ENCODE measurements at regions not wholly inside any gene's neighbourhood (a gene's known extent, or its start where the extent isn't known, plus 50 kb on each side); places are given as distances from the start of the nearest gene placed in this dataset.
"Not testable (repeated sequence)": the region's sequence is repeated elsewhere in the genome, so short reads cannot be mapped to it uniquely, and the experiment has no call there.

GRCh38 chr16:16588436-16588835 is 209.5 kb downstream of the NPIPA7 start:
- H3K27me3 ChIP-seq (ENCODE audit: control insufficient read depth, insufficient read depth, low read length, poor library complexity, severe bottlenecking); H3K36me3 ChIP-seq (ENCODE audit: control insufficient read depth, insufficient read depth, low read length); H3K4me1 ChIP-seq (ENCODE audit: control insufficient read depth, insufficient read depth, low read length); H3K4me3 ChIP-seq (ENCODE audit: insufficient read depth, low read depth, low read length); H3K27ac ChIP-seq (ENCODE audit: insufficient read depth, low read depth, low read length, poor library complexity, severe bottlenecking); H3K9me3 ChIP-seq (ENCODE audit: control insufficient read depth, low read length): not testable (repeated sequence)
- WGBS, 2 experiments: 90 to 91% methylated on average over 6 of the region's 7 CpGs

- 100% methylated on average over 1 of the region's 4 CpGs for WGBS, 2 experiments
- H3K27ac ChIP-seq (ENCODE audit: insufficient read depth, low read depth, low read length, poor library complexity, severe bottlenecking); H3K27me3 ChIP-seq (ENCODE audit: control insufficient read depth, insufficient read depth, low read length, poor library complexity, severe bottlenecking); H3K9me3 ChIP-seq (ENCODE audit: control insufficient read depth, low read length); H3K36me3 ChIP-seq (ENCODE audit: control insufficient read depth, insufficient read depth, low read length); H3K4me1 ChIP-seq (ENCODE audit: control insufficient read depth, insufficient read depth, low read length); H3K4me3 ChIP-seq (ENCODE audit: insufficient read depth, low read depth, low read length): not testable (repeated sequence)
Observed at GRCh38 chr16:16590654-16591318, 211.8 kb downstream of the NPIPA7 start.

GRCh38 chr16:16593156-16593863 is 214.4 kb downstream of the NPIPA7 start:
- WGBS, 2 experiments: 14 to 16% methylated on average over 9 to 16 of the region's 19 CpGs
- H3K27ac ChIP-seq (ENCODE audit: insufficient read depth, low read depth, low read length, poor library complexity, severe bottlenecking): not testable (repeated sequence)

GRCh38 chr16:16595029-16595718 is 216.2 kb downstream of the NPIPA7 start:
- not testable (repeated sequence) for H3K4me1 ChIP-seq (ENCODE audit: control insufficient read depth, insufficient read depth, low read length); H3K4me3 ChIP-seq (ENCODE audit: insufficient read depth, low read depth, low read length); H3K36me3 ChIP-seq (ENCODE audit: control insufficient read depth, insufficient read depth, low read length); H3K27me3 ChIP-seq (ENCODE audit: control insufficient read depth, insufficient read depth, low read length, poor library complexity, severe bottlenecking); H3K9me3 ChIP-seq (ENCODE audit: control insufficient read depth, low read length); H3K27ac ChIP-seq (ENCODE audit: insufficient read depth, low read depth, low read length, poor library complexity, severe bottlenecking)
- 80% methylated on average over 1 of the region's 10 CpGs; no CpG with 5 or more reads in 1 of the 2 experiments for WGBS, 2 experiments

More at GRCh38 chr16:16593156-16593863, 214.4 kb downstream of the NPIPA7 start:
- not testable (repeated sequence) for H3K4me3 ChIP-seq (ENCODE audit: insufficient read depth, low read depth, low read length); H3K9me3 ChIP-seq (ENCODE audit: control insufficient read depth, low read length); H3K4me1 ChIP-seq (ENCODE audit: control insufficient read depth, insufficient read depth, low read length); H3K27me3 ChIP-seq (ENCODE audit: control insufficient read depth, insufficient read depth, low read length, poor library complexity, severe bottlenecking); H3K36me3 ChIP-seq (ENCODE audit: control insufficient read depth, insufficient read depth, low read length)

- H3K9me3 ChIP-seq (ENCODE audit: control insufficient read depth, low read length); H3K4me3 ChIP-seq (ENCODE audit: insufficient read depth, low read depth, low read length); H3K27ac ChIP-seq (ENCODE audit: insufficient read depth, low read depth, low read length, poor library complexity, severe bottlenecking); H3K4me1 ChIP-seq (ENCODE audit: control insufficient read depth, insufficient read depth, low read length); H3K27me3 ChIP-seq (ENCODE audit: control insufficient read depth, insufficient read depth, low read length, poor library complexity, severe bottlenecking); H3K36me3 ChIP-seq (ENCODE audit: control insufficient read depth, insufficient read depth, low read length): not testable (repeated sequence)
- 63 to 92% methylated on average over 2 to 3 of the region's 4 CpGs for WGBS, 2 experiments
Observed at GRCh38 chr16:16601239-16601638, 222.3 kb downstream of the NPIPA7 start.

GRCh38 chr16:16607401-16608082 is 228.6 kb downstream of the NPIPA7 start:
- H3K27ac ChIP-seq (ENCODE audit: insufficient read depth, low read depth, low read length, poor library complexity, severe bottlenecking); H3K4me3 ChIP-seq (ENCODE audit: insufficient read depth, low read depth, low read length): not testable (repeated sequence)
- 77 to 78% methylated on average over 3 to 5 of the region's 8 CpGs for WGBS, 2 experiments

GRCh38 chr16:16609627-16610026 is 230.7 kb downstream of the NPIPA7 start:
- 86 to 89% methylated on average over 6 of the region's 6 CpGs for WGBS, 2 experiments
- H3K4me1 ChIP-seq (ENCODE audit: control insufficient read depth, insufficient read depth, low read length); H3K27ac ChIP-seq (ENCODE audit: insufficient read depth, low read depth, low read length, poor library complexity, severe bottlenecking); H3K4me3 ChIP-seq (ENCODE audit: insufficient read depth, low read depth, low read length); H3K9me3 ChIP-seq (ENCODE audit: control insufficient read depth, low read length); H3K36me3 ChIP-seq (ENCODE audit: control insufficient read depth, insufficient read depth, low read length); H3K27me3 ChIP-seq (ENCODE audit: control insufficient read depth, insufficient read depth, low read length, poor library complexity, severe bottlenecking): not testable (repeated sequence)

More at GRCh38 chr16:16607401-16608082, 228.6 kb downstream of the NPIPA7 start:
- H3K36me3 ChIP-seq (ENCODE audit: control insufficient read depth, insufficient read depth, low read length); H3K27me3 ChIP-seq (ENCODE audit: control insufficient read depth, insufficient read depth, low read length, poor library complexity, severe bottlenecking); H3K9me3 ChIP-seq (ENCODE audit: control insufficient read depth, low read length); H3K4me1 ChIP-seq (ENCODE audit: control insufficient read depth, insufficient read depth, low read length): not testable (repeated sequence)

GRCh38 chr16:16610389-16610967 is 231.5 kb downstream of the NPIPA7 start:
- WGBS, 2 experiments: 71 to 73% methylated on average over 4 to 5 of the region's 10 CpGs
- H3K36me3 ChIP-seq (ENCODE audit: control insufficient read depth, insufficient read depth, low read length): not testable (repeated sequence)

GRCh38 chr16:16613212-16613611 is 234.3 kb downstream of the NPIPA7 start:
- H3K36me3 ChIP-seq (ENCODE audit: control insufficient read depth, insufficient read depth, low read length); H3K4me1 ChIP-seq (ENCODE audit: control insufficient read depth, insufficient read depth, low read length); H3K27ac ChIP-seq (ENCODE audit: insufficient read depth, low read depth, low read length, poor library complexity, severe bottlenecking); H3K4me3 ChIP-seq (ENCODE audit: insufficient read depth, low read depth, low read length); H3K27me3 ChIP-seq (ENCODE audit: control insufficient read depth, insufficient read depth, low read length, poor library complexity, severe bottlenecking); H3K9me3 ChIP-seq (ENCODE audit: control insufficient read depth, low read length): not testable (repeated sequence)
- WGBS, 2 experiments: no CpG with 5 or more reads among the region's 4 CpGs

More at GRCh38 chr16:16610389-16610967, 231.5 kb downstream of the NPIPA7 start:
- not testable (repeated sequence) for H3K4me1 ChIP-seq (ENCODE audit: control insufficient read depth, insufficient read depth, low read length); H3K9me3 ChIP-seq (ENCODE audit: control insufficient read depth, low read length); H3K27ac ChIP-seq (ENCODE audit: insufficient read depth, low read depth, low read length, poor library complexity, severe bottlenecking); H3K27me3 ChIP-seq (ENCODE audit: control insufficient read depth, insufficient read depth, low read length, poor library complexity, severe bottlenecking); H3K4me3 ChIP-seq (ENCODE audit: insufficient read depth, low read depth, low read length)

- WGBS, 2 experiments: 89 to 94% methylated on average over 4 to 5 of the region's 6 CpGs
- H3K27me3 ChIP-seq (ENCODE audit: control insufficient read depth, insufficient read depth, low read length, poor library complexity, severe bottlenecking); H3K27ac ChIP-seq (ENCODE audit: insufficient read depth, low read depth, low read length, poor library complexity, severe bottlenecking); H3K36me3 ChIP-seq (ENCODE audit: control insufficient read depth, insufficient read depth, low read length); H3K4me3 ChIP-seq (ENCODE audit: insufficient read depth, low read depth, low read length); H3K4me1 ChIP-seq (ENCODE audit: control insufficient read depth, insufficient read depth, low read length); H3K9me3 ChIP-seq (ENCODE audit: control insufficient read depth, low read length): not testable (repeated sequence)
Observed at GRCh38 chr16:16614484-16614883, 235.5 kb downstream of the NPIPA7 start.

Measured in ectodermal cell (in vitro differentiated cells).